ENCODE measurements at regions not wholly inside any gene's neighbourhood (a gene's known extent, or its start where the extent isn't known, plus 50 kb on each side); places are given as distances from the start of the nearest gene placed in this dataset.

GRCh38 chr1:4129693-4130092 is 229.6 kb upstream of the C1orf174 start:
- TF ChIP-seq EP300 (IDR thresholded peaks at IDR 0.05; ENCODE audit: borderline replicate concordance) (no peak), CREB1 (IDR thresholded peaks at IDR 0.05; ENCODE audit: low read depth) (no peak), RAD21 (IDR thresholded peaks at IDR 0.05; ENCODE audit: low read depth) (no peak), TAF1 (IDR thresholded peaks at IDR 0.05; ENCODE audit: low read depth) (no peak), USF1 (IDR thresholded peaks at IDR 0.05) (no peak), EGR1 (IDR thresholded peaks at IDR 0.05) (no peak), ZBTB7A (IDR thresholded peaks at IDR 0.05; ENCODE audit: low read depth) (no peak), TEAD4 (IDR thresholded peaks at IDR 0.05) (no peak), YY1 (IDR thresholded peaks at IDR 0.05; ENCODE audit: low read depth) (no peak), NFIC (IDR thresholded peaks at IDR 0.05) (no peak), CEBPB (IDR thresholded peaks at IDR 0.05) (no peak)
- TF ChIP-seq, protein P1, sequence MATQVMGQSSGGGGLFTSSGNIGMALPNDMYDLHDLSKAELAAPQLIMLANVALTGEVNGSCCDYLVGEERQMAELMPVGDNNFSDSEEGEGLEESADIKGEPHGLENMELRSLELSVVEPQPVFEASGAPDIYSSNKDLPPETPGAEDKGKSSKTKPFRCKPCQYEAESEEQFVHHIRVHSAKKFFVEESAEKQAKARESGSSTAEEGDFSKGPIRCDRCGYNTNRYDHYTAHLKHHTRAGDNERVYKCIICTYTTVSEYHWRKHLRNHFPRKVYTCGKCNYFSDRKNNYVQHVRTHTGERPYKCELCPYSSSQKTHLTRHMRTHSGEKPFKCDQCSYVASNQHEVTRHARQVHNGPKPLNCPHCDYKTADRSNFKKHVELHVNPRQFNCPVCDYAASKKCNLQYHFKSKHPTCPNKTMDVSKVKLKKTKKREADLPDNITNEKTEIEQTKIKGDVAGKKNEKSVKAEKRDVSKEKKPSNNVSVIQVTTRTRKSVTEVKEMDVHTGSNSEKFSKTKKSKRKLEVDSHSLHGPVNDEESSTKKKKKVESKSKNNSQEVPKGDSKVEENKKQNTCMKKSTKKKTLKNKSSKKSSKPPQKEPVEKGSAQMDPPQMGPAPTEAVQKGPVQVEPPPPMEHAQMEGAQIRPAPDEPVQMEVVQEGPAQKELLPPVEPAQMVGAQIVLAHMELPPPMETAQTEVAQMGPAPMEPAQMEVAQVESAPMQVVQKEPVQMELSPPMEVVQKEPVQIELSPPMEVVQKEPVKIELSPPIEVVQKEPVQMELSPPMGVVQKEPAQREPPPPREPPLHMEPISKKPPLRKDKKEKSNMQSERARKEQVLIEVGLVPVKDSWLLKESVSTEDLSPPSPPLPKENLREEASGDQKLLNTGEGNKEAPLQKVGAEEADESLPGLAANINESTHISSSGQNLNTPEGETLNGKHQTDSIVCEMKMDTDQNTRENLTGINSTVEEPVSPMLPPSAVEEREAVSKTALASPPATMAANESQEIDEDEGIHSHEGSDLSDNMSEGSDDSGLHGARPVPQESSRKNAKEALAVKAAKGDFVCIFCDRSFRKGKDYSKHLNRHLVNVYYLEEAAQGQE (IDR thresholded peaks at IDR 0.05; ENCODE audit: low read depth): no peak
- TF ChIP-seq, protein P2, sequence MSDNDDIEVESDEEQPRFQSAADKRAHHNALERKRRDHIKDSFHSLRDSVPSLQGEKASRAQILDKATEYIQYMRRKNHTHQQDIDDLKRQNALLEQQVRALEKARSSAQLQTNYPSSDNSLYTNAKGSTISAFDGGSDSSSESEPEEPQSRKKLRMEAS (IDR thresholded peaks at IDR 0.05): no peak

Measured in Ishikawa (cell line).